Liver (tissue), 3 donors: ENCODE measurements at regions not wholly inside any gene's neighbourhood (a gene's known extent, or its start where the extent isn't known, plus 50 kb on each side); places are given as distances from the start of the nearest gene placed in this dataset.

Experiments
- CTCF ChIP-seq: fragments of 150-350 bp; IDR thresholded peaks from 2 replicates; pipeline ENCODE4 v1.5.1; 2017; ENCODE audit warnings: improper control_type of control experiment, low read depth, low read length; ENCODE audit not compliant: missing input control
- EGR1 ChIP-seq, 2 donors: IDR thresholded peaks; 2 replicates each; pipeline ENCODE4 v1.6.1; 2016 to 2018; ENCODE audit warnings: antibody characterized with exemption in 2 of 2, low read depth in 2 of 2
- FOXA1 ChIP-seq: IDR thresholded peaks from 2 replicates; pipeline ENCODE4 v1.6.1; 2016; ENCODE audit warnings: antibody characterized with exemption
- GABPA ChIP-seq, 2 donors: IDR thresholded peaks in 1 of 2; conservative IDR thresholded peaks in 1 of 2; 2 replicates each; pipeline ENCODE4 v1.6.1; 2016; ENCODE audit warnings: antibody characterized with exemption in 2 of 2, mild to moderate bottlenecking in 1 of 2, moderate library complexity in 1 of 2
- HNF4A ChIP-seq, 2 donors: conservative IDR thresholded peaks; 2 replicates each; pipeline ENCODE4 v1.6.1; 2016; ENCODE audit warnings: antibody characterized with exemption in 2 of 2, mild to moderate bottlenecking in 2 of 2
- HNF4G ChIP-seq: IDR thresholded peaks from 2 replicates; pipeline ENCODE4 v1.6.1; 2016; ENCODE audit warnings: antibody characterized with exemption
- JUND ChIP-seq, 2 donors: IDR thresholded peaks; 2 replicates each; pipeline ENCODE4 v1.6.1; 2016; ENCODE audit warnings: antibody characterized with exemption in 2 of 2
- RAD21 ChIP-seq, 2 donors: IDR thresholded peaks; 2 replicates each; pipeline ENCODE4 v1.6.1; 2016; ENCODE audit warnings: antibody characterized with exemption in 2 of 2, mild to moderate bottlenecking in 2 of 2
- REST ChIP-seq: IDR thresholded peaks from 2 replicates; pipeline ENCODE4 v1.6.1; 2016; ENCODE audit warnings: antibody characterized with exemption, mild to moderate bottlenecking
- SP1 ChIP-seq: IDR thresholded peaks from 2 replicates; pipeline ENCODE4 v1.6.1; 2018; ENCODE audit warnings: antibody characterized with exemption, mild to moderate bottlenecking
- TAF1 ChIP-seq: conservative IDR thresholded peaks from 2 replicates; pipeline ENCODE4 v1.6.1; 2016; ENCODE audit warnings: antibody characterized with exemption, mild to moderate bottlenecking
- YY1 ChIP-seq: IDR thresholded peaks from 2 replicates; pipeline ENCODE4 v1.6.1; 2016; ENCODE audit warnings: antibody characterized with exemption, mild to moderate bottlenecking
- TF ChIP-seq, protein P1 (sequence below): IDR thresholded peaks from 2 replicates; pipeline ENCODE4 v1.6.1; 2016; ENCODE audit warnings: antibody characterized with exemption
- TF ChIP-seq, protein P2 (sequence below): IDR thresholded peaks from 2 replicates; pipeline ENCODE4 v1.6.1; 2016; ENCODE audit warnings: antibody characterized with exemption
- donor health status: healthy.
- donor health status: healthy.

GRCh38 chr12:128089961-128090360 is 177.0 kb upstream of the TMEM132C start:
- TF ChIP-seq CTCF: no peak
- TF ChIP-seq FOXA1: no peak
- TF ChIP-seq TAF1: no peak
- TF ChIP-seq JUND (IDR thresholded peaks at IDR 0.05): no peak
- TF ChIP-seq HNF4G: no peak
- TF ChIP-seq HNF4A (conservative IDR thresholded peaks at IDR 0.05): no peak
- TF ChIP-seq RAD21 (IDR thresholded peaks at IDR 0.05): no peak
- no peak for TF ChIP-seq EGR1 (IDR thresholded peaks at IDR 0.05; ENCODE audit: low read depth in 2 of 2)
- TF ChIP-seq YY1: no peak
- TF ChIP-seq, protein P1, sequence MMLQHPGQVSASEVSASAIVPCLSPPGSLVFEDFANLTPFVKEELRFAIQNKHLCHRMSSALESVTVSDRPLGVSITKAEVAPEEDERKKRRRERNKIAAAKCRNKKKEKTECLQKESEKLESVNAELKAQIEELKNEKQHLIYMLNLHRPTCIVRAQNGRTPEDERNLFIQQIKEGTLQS: no peak
- no peak for TF ChIP-seq GABPA (IDR thresholded peaks at IDR 0.05 in 1 of 2, conservative IDR thresholded peaks at IDR 0.05 in 1 of 2)
- TF ChIP-seq, protein P2, sequence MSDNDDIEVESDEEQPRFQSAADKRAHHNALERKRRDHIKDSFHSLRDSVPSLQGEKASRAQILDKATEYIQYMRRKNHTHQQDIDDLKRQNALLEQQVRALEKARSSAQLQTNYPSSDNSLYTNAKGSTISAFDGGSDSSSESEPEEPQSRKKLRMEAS: no peak
- TF ChIP-seq REST: no peak
- no peak for TF ChIP-seq SP1
